ENCODE measurements at regions not wholly inside any gene's neighbourhood (a gene's known extent, or its start where the extent isn't known, plus 50 kb on each side); places are given as distances from the start of the nearest gene placed in this dataset.

DNA sequence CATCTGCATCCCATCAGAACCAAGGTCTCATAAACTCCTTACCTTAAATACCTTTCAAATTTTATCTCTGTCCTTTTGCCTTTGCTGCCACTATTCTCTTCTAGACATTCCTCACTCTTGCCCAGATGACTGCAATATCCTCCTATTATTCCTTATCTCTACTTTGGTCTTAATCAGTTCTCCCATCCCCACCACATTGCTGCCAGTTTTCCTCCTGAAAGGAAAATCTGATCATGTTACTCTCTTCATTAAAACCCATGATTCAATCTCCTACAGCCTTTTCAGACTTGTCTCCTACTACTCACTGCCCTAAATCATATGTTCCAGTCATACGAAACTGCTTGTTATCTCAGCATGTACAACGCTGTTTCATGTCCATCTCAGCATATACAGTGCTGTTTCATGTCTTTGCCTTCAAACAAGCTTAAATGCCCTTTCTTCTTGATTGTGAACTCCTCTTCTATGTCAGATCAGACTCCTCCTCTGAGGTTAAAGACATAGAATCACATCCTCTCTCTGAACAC lies 152.6 kb upstream of the FST start:
- no peak for DNase-seq (ENCODE audit: low spot score)

DNA sequence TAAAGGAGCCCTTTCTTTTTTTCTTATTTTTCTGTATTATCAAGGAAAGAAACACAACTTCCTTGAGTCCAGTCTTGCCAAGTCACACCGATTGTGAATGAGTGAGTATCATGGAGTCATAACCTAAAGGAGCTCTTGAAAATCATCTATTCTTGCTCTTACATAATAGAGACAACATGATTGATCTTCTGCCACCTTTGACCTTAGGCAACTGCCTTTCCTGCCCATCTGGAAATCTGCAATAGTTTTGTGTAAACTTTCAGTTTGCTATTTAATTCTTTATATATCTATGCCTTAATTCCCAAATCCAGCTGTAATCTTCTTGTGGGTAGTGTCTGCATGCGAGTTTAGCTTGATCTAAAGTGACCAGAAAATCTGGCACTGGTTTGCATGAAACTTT lies 149.9 kb upstream of the FST start:
- no peak for DNase-seq (ENCODE audit: low spot score)

DNA sequence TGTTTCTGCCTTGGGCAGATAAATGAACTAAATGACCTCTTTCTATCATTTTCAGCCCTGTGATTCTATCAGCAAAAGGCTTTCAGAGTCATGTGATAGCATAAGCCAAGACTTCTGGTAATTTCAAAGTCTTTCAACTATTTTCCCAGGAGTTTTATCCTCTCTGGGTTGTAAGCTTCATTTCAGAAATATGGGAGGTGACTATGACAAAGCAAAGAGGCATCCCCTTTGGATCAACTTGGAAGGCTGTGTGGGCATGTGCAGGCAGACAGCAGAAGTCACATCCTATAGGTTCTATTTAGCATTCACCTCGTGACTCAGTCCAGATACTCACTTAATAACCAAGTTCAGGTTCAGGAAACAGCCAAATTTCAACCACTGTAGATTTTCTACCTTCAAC lies 149.0 kb upstream of the FST start:
- no peak for DNase-seq (ENCODE audit: low spot score)

DNA sequence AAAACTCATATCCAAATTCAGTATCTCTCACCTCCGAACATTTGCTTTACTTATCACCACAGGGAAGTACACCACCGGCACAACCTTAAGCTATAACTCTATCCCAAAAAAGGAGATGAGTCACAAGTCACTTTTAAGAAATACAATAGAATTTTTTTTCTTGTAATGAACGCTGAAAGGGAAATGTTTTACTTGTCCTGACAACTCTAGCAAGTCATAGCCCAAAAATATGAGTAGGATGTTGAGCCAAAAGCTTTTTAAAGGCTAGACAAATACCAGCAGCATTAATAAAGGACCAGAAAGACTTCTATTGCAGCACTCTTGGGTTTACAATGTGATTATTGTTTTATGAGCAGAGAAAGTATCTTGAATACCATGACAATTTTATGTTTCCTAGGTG lies 147.3 kb upstream of the FST start:
- no peak for DNase-seq (ENCODE audit: low spot score)

DNA sequence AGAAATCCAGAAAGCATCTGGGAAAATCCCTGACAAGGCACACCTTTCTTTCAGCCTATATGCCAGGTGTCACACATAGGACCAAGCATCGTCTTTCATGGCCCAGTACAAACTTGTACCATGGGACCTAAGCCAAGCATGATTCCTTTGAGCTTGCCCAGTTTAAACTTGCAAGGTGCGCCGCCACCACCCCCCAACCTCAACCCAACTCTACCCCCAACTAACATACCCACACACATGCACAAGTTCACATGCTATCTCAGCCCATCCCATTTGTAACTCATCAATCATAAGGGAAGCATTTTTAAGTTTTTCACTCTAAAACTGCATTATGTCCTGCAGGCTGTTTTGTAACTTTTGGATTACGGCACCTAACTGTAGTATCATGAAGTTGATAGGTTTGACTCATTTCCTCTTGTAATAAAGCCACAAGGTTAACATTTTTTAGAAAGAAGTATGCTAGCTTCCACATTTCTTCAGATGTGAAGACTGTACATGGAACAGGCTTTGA lies 145.9 kb upstream of the FST start:
- DNase-seq (ENCODE audit: low spot score): no peak

DNA sequence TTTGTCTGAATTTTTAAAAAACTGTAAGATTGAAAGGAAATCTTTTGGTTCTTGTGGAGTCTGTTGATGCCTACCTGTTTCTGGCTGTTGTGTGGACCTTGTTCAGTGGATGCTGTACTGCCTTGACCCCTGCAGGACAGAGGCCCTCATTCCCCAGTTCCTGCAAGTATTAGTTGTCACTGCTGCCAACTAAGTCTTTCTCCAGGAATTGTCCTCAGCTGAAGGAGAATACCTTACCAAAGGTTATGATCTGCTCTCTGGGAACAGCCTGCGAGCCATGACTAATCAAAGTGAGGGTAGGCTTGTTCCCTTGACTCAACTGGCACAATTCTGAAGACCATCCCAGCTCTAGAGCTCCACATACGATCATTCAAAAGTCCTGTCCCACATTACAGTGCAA lies 145.3 kb upstream of the FST start:
- DNase-seq (ENCODE audit: low spot score): peak; percentile 12

DNA sequence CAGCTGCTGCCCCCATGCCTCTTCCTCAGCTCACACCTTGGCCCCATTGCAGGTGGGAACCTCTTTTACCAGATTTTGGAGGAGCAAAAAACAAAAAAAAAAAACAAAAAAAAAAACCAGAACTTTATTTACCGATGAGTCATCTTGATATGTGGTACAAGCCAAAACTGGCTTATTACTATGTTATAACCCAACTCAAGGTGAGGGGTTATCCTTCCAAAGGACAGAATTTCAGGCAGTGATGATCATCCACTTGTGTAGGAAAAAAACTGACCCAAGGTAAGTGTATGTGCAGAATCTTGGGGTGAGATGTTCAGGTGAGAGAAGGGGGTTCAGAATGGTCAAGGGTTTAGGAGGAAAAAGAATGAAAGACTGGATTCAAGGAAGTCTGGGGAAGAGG lies 142.6 kb upstream of the FST start:
- DNase-seq (ENCODE audit: low spot score): no peak

DNA sequence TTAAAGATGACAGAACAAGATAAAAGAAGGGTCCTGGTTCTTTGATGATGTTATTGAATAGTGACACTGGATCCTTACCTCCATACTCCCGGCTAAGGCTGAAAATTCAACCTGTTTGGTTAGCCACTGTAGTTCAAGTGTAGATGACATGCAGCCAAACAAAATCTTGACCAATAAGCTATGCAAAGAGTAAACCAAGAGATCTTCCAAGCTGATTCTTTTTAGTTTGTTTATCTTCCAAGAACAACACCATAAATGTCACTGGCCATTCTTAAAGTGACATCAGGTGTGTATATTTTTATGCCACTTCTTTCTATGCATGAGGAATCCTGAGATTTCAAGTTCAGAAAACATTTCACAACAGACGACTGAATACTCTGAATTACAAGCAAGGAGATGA lies 141.5 kb upstream of the FST start:
- no peak for DNase-seq (ENCODE audit: low spot score)

DNA sequence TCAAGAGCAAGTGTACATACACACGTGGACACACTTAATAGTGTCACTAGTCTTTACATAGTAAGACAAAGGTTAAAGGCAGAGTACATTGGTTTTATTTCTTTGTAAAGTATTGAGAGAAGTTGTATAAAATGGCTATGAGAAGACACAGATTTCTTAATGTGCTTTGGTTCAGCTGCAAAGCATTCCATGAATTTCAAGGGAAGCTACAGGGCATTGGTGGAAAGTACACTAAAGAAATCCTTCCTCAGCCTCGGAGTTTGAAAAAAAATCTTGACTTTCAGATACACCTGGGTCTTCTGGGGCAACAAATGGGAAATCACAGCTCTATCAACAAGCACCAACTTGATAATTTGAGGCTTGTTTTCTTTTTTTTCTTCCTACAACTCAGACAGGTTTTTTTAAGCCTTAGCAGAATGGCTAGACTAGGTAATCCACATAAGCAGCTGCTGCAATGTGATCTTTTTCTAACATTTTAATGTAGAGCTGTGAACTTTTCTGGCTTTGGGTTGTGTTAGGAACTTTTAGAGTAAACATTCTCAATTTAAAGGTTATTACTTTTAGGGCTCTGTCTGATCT lies 140.4 kb upstream of the FST start:
- no peak for DNase-seq (ENCODE audit: low spot score)

DNA sequence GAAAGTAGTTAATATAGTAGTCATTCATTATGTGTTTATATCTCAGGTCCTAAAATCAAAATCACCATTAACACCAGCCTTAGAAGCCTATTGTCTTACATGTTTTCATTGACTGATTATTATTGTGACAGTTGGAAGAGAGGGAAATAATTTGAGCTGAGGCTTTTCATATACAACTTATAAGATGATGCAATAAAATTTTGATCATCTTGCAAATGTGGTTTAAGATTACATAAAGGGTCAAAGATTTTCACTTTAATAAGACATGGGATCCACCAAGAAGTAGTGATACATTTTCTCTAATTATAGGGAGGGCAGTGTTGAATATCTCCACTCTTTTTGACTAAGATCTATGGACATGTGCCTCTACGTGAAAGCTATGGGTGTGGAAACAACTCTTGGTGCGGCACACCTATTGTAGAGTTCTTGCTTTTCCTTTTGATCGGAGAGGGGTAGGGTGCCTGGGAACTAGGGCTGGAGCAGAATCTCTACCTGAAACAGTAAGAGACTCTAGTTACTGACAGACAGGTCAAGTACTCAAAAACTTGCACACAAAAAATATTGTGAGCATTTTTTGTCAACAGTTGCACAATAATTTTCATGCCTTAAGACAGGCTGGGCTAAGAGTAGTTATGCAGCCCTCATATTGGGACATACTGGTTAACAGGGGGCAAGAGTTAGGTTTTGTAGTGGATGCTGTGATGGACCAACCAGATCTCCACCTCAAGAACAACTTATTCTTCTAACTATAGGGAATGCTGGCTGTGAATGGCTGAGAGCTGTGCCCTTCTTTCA lies 139.3 kb upstream of the FST start:
- no peak for DNase-seq (ENCODE audit: low spot score)

DNA sequence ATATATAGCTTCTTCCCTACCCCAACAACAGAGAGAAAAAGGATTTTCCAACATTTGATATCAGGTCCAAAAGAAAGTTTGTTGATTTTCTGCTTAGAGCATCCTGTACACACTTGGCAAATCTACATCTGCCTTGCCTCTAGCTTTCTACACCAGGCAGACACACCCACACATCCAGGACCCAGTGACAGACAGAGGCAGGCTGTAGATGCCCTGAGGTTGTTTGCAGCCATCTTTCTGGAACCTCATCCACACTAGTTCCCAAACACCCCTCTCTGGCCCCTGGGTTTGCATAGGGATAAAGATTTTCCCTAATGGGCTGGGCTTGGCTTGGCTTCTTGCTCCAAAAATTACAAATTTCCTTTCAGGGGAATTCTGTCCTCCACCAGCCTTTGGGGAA lies 138.2 kb upstream of the FST start:
- no peak for DNase-seq (ENCODE audit: low spot score)

DNA sequence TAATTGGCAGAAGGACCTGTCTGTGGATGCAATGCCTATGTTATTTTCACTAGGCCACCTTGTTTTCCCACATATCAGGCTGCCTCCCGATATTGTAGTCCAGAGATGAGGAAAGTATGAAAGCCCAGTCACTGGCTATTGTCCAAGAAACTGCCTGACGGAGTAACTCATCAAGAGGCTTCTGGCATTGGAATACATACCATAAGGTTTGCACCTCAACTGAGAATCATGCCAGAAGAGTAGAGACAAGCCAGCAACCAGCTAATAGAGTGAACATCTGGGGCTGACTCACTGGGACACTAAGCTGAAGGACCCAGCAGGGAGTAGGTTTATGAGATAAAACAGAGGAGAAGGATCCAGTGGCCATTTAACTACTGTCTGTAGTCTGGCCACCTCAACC lies 137.2 kb upstream of the FST start:
- no peak for DNase-seq (ENCODE audit: low spot score)

DNA sequence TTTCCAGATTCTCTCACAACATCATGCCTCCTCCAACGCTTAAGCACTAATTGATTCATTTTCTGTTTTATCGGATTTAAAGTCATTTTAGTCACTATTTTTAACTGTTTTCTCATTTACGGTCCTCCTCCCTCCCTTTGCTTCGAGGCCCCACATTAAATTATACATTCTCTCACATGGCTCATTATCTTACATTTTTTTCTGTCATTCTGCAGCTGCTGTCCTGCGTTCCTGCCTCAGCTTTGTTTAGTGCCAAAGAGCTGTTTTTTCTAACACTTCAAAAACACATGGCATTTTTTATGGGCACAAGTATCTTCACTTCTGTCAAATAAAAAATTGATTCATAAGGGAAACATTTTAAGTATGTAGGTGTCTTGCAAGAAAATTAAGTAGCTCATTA lies 130.1 kb upstream of the FST start:
- DNase-seq (ENCODE audit: low spot score): no peak

DNA sequence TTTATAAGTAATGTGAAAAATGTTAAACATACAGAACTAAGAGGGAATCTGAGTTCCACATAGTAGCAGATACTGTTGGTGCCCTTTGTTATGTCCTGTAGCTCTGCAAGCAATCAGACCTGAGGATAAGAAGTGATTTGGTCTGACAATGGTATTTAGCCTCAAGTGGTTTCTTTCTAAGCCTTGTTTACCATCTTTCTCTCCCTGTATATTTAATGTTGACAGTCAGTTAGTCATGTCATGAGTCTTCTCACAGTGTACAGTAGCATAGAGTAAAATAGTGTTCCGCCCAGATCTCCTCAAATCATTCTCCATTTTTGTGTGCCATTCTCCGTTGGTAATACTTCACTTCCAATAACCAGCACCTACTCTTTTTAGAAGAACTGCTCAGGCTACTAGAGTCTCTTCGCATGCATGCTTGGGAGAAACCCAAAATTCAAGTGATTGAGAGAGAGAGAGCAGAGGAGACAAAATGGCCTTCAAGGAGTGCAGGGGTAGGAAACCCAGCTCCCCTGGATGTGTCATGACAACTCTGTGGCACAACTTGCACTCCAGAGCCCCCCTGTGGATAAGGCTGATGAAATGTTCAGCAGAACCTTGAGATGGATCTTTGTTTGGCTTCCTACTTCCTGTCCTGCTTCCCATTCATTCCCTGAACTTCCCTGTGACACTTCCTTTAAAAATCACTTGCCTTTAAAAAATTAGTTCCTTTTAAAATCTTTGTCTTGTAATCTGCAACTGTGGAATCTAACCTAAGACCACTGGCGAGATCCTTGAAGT lies 129.2 kb upstream of the FST start:
- DNase-seq (ENCODE audit: low spot score): no peak

DNA sequence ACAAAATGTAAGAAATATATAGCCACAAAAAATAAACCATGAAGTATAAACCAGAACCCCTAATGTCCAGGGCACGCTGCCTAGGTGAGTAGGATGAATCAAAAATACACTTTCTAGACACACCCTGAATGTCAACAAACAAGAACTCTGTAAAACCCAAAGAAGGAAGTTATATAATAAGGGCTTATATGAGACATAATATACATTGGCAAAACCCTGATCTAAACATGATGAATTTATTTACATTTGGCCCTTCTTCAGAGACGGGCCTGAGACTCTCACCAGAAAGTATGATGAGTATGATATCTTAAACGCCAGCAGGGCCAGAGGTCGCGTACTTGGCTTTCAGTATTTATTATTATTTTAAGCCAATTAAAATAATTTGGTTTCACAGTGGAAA lies 125.1 kb upstream of the FST start:
- DNase-seq (ENCODE audit: low spot score): no peak

DNA sequence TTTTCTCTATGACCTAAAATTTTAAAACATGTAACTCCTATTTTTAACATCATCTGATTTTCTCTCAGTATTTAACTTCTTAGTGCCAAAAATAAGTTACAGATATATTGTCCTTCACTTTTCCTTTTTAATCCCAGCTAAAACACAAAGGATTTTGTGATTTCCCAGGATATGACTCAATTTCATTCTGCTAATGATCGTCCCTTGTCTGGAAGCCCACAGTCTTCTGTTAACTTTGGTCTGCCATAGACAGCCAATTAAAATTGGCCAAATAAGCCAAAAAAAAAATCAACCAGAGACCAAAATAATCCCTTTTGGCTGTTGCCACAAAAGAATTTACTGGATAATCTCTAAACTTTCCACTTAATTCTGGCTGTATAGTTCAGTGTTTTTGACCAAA lies 124.5 kb upstream of the FST start:
- DNase-seq (ENCODE audit: low spot score): no peak

DNA sequence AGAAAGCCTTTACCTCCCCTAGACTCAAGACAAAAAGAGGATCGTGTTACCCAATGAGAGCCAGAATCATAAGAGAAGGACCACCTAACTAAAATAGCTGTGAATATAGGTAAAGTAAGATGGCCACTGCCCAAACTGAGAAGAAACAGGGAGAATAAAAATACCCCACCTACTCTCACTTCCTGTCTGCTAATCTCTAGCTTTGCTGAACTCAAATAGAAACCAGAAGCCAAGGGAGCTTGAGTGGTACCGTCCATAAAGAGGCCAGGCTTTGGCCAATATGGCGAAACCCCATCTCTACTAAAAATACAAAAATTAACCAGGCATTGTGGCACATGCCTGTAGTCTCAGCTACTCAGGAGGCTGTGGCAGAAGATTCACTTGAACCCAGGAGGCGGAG lies 123.0 kb upstream of the FST start:
- no peak for DNase-seq (ENCODE audit: low spot score)

DNA sequence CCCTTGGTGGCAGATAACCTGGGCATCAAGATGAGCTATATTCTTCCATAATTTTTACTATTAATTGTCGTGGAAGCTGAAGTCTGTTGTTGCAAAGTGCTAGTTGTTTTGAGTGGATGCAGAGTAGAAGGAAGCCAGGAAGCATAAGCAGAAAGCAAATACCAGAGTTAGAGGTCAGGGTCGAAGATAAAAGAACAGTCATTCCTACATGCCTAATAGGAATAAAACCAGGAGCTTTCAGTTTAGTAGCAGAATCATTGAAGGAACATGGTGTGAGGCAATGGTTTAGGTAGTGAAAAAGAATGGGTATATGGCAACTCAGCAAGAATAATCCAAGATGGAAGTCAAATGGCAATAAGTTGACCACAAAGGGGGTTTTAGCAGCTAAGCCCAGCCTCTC lies 121.6 kb upstream of the FST start:
- no peak for DNase-seq (ENCODE audit: low spot score)

DNA sequence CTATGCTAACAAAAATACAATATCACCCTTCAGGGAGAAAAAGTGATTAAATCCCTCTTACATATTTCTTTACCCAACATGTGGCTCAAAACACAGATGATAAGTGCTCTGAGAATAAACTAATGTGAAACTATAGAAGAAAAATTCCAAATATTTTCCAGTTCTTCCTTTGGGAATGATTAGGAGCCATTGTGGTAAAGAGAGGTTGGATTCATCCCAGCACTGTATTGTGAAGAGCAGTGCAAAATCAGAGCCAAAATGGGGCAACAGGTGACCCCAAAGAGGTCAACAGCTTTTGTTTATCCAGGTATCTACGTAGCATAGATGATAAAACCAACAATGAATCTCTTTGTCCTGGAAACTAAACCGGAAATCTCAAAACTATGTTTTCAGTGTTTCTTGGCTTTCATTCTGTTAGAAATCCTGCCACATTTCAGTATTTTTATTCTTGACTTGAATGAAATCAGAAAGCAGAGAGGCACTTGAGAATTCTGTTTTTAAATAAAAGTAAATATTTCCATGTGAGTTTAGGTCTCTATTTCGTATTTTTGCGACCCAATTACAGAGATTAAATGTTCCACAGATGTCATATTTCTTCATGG lies 120.4 kb upstream of the FST start:
- DNase-seq (ENCODE audit: low spot score): no peak

DNA sequence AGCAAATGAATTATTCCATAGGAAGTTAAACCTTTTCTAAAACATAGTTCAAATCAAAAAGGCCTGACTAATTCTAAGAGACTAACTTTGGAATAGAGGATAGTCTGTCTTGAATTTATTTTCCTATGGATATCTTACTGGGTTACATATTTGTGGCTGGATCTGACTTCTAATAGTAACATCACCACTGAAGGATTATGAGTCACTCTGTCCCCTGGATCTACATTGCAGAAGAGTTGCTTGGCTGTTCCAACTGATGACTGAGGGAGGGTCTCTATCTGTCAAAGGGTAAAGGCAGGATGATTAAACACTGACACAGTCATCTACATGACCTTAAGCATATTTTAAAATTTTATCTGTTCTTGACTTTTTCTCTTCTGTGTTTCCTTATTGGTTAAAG lies 119.6 kb upstream of the FST start:
- DNase-seq (ENCODE audit: low spot score): no peak

DNA sequence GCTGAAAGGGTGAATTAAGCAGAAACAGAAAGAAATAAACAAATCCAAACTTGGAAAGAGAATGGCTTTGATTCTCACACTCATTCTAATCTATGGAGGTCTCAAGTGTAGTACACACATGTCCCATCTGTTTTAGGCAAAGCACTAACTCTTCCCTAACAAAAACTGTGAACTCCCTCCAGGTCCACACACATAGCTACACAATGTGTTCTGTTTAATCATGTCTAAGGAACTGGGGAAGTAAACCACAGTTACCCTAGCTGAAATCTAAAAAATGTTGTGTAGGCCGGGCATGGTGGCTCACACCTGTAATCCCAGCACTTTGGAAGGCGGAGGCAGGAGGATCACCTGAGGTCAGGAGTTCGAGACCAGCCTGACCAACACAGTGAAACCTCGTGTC lies 118.7 kb upstream of the FST start:
- no peak for DNase-seq (ENCODE audit: low spot score)

DNA sequence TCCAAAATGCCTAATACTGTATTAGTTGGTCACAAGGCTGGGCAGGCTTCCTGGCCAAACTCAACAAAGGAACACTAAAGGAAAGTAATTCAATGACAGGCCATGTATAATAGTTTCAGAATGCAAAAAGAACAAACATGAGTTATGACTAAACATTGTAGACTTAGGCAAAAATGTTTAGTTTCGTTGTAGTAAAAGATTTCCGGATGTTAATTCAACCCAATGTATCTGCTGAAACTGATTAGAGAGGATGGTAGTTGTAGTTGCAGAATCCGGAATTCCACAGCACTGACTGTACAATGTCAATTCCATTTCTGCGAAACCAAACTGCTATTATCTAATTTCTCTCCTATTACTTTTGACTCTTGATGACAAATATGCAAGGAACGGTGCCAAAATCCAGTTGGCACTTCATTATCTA lies 117.9 kb upstream of the FST start:
- no peak for DNase-seq (ENCODE audit: low spot score)

Measured in mucosa of gallbladder (tissue), 1 donor.